HG03469 (cell line): ENCODE measurements at regions not wholly inside any gene's neighbourhood (a gene's known extent, or its start where the extent isn't known, plus 50 kb on each side); places are given as distances from the start of the nearest gene placed in this dataset.

Experiments
- ATAC-seq: cut with Tn5 transposase; IDR thresholded peaks from one replicate; pipeline ENCODE4 v1.9.1; 2021; ENCODE audit warnings: mild to moderate bottlenecking, moderate library complexity, moderate number of reproducible peaks; ENCODE audit not compliant: unreplicated experiment

DNA sequence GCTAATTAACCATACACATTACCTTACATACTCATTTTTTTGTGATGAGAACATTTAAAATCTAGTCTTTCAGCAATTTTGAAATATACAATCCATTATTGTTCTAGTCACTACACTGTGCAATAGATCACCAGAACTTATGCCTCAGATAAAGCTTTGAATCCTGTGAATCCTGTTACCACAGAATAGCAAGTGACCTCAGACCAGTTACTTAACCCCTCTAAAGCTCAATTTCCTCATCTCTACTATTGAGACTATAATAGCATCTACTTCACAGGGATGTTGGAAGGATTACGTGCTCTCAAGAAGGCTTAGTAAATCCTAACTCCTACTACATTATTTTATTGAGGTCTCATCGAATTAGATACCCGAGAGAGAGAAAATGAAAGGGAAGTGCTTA, 60.2 kb upstream of the PIP5K1B start:
- ATAC-seq, result no peak

DNA sequence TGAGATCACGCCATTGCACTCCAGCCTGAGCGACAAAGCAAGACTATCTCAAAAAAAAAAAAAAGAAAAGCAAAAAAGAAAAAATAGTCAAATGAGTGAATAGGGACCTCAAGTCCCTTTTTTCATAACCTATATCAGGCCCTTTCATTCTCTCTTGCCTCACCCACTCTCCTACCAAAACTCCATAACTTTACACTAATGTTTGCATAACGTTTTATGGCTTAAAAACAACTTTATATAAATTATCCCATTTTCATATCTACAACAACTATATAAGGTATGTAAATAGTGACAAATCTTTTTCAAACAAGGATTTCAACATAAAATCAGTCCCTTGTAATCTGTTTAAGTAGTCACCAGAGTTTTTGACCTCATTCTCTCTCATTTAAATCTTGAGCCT, 56.9 kb upstream of the PIP5K1B start:
- no peak for ATAC-seq

DNA sequence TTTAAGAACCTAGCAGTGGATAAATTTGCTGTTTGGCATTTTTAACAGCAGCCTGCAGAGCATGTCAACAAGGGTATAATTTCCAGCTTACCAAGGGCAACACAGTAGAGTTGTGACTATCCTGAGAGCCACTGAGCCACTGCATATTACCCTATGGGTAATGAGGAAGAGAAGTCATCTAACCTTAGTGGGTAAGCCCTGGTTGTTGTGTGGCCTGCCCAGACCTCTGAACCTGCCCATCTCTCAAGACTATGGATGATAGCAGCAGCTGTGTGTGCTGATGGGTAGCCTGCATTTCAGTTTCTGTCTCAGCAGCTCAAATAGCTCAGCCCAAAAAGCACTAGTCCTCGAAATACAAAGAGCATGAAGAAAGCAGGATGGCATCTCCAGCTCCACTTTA, 56.1 kb upstream of the PIP5K1B start:
- no peak for ATAC-seq

DNA sequence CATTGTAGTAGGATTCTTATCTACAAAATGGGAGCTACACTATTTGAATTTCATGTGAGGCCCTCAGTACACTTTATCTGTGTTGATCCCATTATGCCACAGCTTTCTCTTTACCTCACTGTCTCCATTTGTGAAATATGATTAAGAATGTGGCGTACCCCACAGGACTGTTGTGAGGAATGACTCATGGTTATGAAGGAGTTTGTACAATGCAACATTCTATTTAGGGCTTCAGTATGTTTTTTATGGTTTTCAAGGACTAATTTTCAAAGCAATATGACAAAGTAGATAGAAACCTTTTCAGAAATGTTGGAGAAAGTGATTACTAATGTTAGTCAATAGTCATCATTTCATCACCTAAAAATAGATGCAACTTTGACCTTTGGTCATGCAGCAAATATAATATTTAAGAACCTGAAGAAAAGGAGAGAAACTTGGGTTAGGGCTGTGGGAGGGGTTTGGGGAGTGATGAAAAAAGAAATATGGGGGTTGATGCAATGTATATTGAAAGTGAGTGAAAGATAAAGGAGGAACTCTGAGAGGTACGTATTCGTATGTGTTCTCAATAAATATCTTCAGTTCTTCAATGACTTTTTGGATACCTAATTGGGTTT, 53.7 kb upstream of the PIP5K1B start:
- ATAC-seq, result no peak

DNA sequence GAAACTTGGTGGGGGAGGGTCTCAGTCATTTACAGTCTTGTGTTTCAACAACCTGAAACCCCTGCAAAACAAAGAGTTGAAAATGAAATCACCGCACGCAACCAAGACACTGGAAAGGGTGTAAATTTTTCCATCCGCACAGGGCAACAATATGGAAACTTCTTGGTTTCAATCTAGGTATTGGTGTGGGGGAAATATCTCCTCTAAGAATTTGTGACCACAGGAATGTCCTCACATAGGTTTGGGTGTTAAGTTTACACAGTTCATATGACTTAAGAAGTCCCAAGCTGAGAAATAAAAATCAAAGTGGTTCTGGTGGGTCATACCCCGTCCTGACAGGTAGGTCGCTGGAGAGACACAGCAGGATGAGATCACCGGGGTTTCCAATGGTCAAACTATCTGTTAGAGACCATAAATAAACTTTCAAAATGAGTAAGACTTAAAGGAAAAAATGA, 51.9 kb upstream of the PIP5K1B start:
- ATAC-seq, result peak; percentile 79

DNA sequence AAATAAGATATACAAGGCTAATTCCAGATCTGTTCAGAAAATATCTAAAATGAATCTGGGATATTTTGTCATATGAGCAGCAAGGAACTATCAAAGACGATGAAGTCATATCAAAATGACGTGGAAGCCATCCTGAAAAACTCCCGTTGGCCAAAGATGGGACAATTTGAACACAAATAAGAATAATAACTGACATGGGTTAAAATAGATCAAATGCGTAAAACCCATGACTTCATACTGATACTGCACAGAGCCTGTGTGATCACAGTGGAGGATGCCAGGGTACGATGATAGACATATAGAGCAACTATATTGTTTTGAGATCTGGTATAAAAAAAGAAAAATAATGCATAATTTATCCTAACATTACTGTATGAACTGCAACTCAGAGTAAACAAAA, 51.0 kb upstream of the PIP5K1B start:
- ATAC-seq, result no peak
